Neural progenitor cell (in vitro differentiated cells): ENCODE measurements at regions not wholly inside any gene's neighbourhood (a gene's known extent, or its start where the extent isn't known, plus 50 kb on each side); places are given as distances from the start of the nearest gene placed in this dataset.
"Not testable (repeated sequence)": the region's sequence is repeated elsewhere in the genome, so short reads cannot be mapped to it uniquely, and the experiment has no call there.

ENCODE experiments used
- CTCF ChIP-seq: fragments of 200-600 bp; sonication (generic); IDR thresholded peaks from 2 replicates; pipeline ENCODE4 v1.5.1; 2017; ENCODE audit warnings: antibody characterized with exemption, mild to moderate bottlenecking
- EZH2 ChIP-seq: fragments of 200-600 bp; sonication (generic); IDR thresholded peaks from 2 replicates; pipeline ENCODE4 v1.6.1; 2017; ENCODE audit warnings: antibody characterized with exemption, mild to moderate bottlenecking, moderate library complexity

- not testable (repeated sequence) for TF ChIP-seq CTCF, EZH2
Measured at GRCh38 chr4:58280928-58281327, 1170.7 kb upstream of the IGFBP7 start.
